Neuronal stem cell (in vitro differentiated cells): ENCODE measurements at regions not wholly inside any gene's neighbourhood (a gene's known extent, or its start where the extent isn't known, plus 50 kb on each side); places are given as distances from the start of the nearest gene placed in this dataset.

Experiments
- DNase-seq: peaks from one replicate; pipeline ENCODE4 v3.0.0-alpha.2; 2013; ENCODE audit warnings: low spot score
- H2AFZ ChIP-seq: one replicate; pipeline ENCODE4 v1.6.1; 2013; ENCODE audit warnings: mild to moderate bottlenecking, low read length, inconsistent platforms
- H2AK5ac ChIP-seq: 2 replicates; pipeline ENCODE4 v1.6.1; 2013; ENCODE audit warnings: low read depth, mild to moderate bottlenecking, inconsistent platforms, low read length, moderate library complexity, mixed read lengths
- H2BK120ac ChIP-seq: 2 replicates; pipeline ENCODE4 v1.6.1; 2013; ENCODE audit warnings: low read depth, mild to moderate bottlenecking, inconsistent platforms, low read length, moderate library complexity, mixed read lengths
- H2BK12ac ChIP-seq: one replicate; pipeline ENCODE4 v1.6.1; 2013; ENCODE audit warnings: low read length, inconsistent platforms
- H2BK15ac ChIP-seq: 2 replicates; pipeline ENCODE4 v1.6.1; 2013; ENCODE audit warnings: mild to moderate bottlenecking, low read length, inconsistent platforms, mixed read lengths
- H2BK5ac ChIP-seq: one replicate; pipeline ENCODE4 v1.6.1; 2013; ENCODE audit warnings: inconsistent platforms, mild to moderate bottlenecking, low read length, moderate library complexity
- H3K14ac ChIP-seq: one replicate; pipeline ENCODE4 v1.6.1; 2013; ENCODE audit warnings: low read length, inconsistent platforms
- H3K18ac ChIP-seq: 2 replicates; pipeline ENCODE4 v1.6.1; 2013; ENCODE audit warnings: low read length, inconsistent platforms
- H3K23ac ChIP-seq: 2 replicates; pipeline ENCODE4 v1.6.1; 2013; ENCODE audit warnings: low read depth, mild to moderate bottlenecking, mixed read lengths, low read length, inconsistent platforms; ENCODE audit not compliant: poor library complexity
- H3K27ac ChIP-seq: replicated peaks from 3 replicates; pipeline ENCODE4 v1.5.1; 2013; ENCODE audit warnings: low read length, inconsistent platforms
- H3K27me3 ChIP-seq, 3 experiments: 2 replicates each; pipeline ENCODE4 v1.6.1; 2013; ENCODE audit warnings: low read length in 3 of 3, mild to moderate bottlenecking in 2 of 3, inconsistent platforms in 1 of 3, low read depth in 1 of 3, mixed read lengths in 1 of 3, moderate library complexity in 1 of 3; ENCODE audit not compliant: control insufficient read depth in 3 of 3, insufficient read depth in 3 of 3
- H3K36me3 ChIP-seq, 2 donors: replicated peaks in 1 of 2; 2 replicates each; pipeline ENCODE4 v1.6.1; 2013; ENCODE audit warnings: low read length in 2 of 2; ENCODE audit not compliant: control insufficient read depth in 2 of 2, insufficient read depth in 2 of 2
- H3K4ac ChIP-seq: 2 replicates; pipeline ENCODE4 v1.6.1; 2013; ENCODE audit warnings: inconsistent platforms, mild to moderate bottlenecking, low read length, moderate library complexity
- H3K4me1 ChIP-seq, 2 donors: 1 replicate in 1 of 2; 2 replicates in 1 of 2; pipeline ENCODE4 v1.6.1; 2013; ENCODE audit warnings: low read length in 2 of 2, low read depth in 1 of 2; ENCODE audit not compliant: control insufficient read depth in 2 of 2, insufficient read depth in 1 of 2
- H3K4me2 ChIP-seq: one replicate; pipeline ENCODE4 v1.6.1; 2013; ENCODE audit warnings: mild to moderate bottlenecking, low read length, inconsistent platforms; ENCODE audit not compliant: insufficient read depth, poor library complexity, severe bottlenecking
- H3K4me3 ChIP-seq, 2 donors: 2 replicates each; pipeline ENCODE4 v1.5.1; 2013; ENCODE audit warnings: low read length in 2 of 2, mild to moderate bottlenecking in 2 of 2, inconsistent platforms in 1 of 2, moderate library complexity in 1 of 2
- H3K79me1 ChIP-seq: one replicate; pipeline ENCODE4 v1.6.1; 2013; ENCODE audit warnings: low read depth, mild to moderate bottlenecking, inconsistent platforms, low read length, moderate library complexity
- H3K9ac ChIP-seq: one replicate; pipeline ENCODE4 v1.6.1; 2013; ENCODE audit warnings: mild to moderate bottlenecking, low read depth, low read length, inconsistent platforms; ENCODE audit not compliant: poor library complexity
- H3K9me3 ChIP-seq, 2 donors: replicated peaks in 1 of 2; 2 replicates each; pipeline versions ENCODE3 to v1.6.1; 2013; ENCODE audit warnings: low read length in 2 of 2, mild to moderate bottlenecking in 2 of 2, inconsistent platforms in 1 of 2, low read depth in 1 of 2, mixed read lengths in 1 of 2, moderate library complexity in 1 of 2; ENCODE audit not compliant: control insufficient read depth in 2 of 2, insufficient read depth in 1 of 2
- H4K8ac ChIP-seq: one replicate; pipeline ENCODE4 v1.6.1; 2013; ENCODE audit warnings: low read depth, mild to moderate bottlenecking, inconsistent platforms, low read length, moderate library complexity
- H4K91ac ChIP-seq: one replicate; pipeline ENCODE4 v1.6.1; 2013; ENCODE audit warnings: low read length, low read depth, mild to moderate bottlenecking, inconsistent platforms; ENCODE audit not compliant: poor library complexity
- WGBS, 2 donors: extraction: QIAGEN DNeasy Blood & Tissue Kit; methylation state at CpG; one replicate each; pipeline ENCODE4 v1.1.7; 2013; ENCODE audit warnings: missing lambda C conversion rate in 2 of 2, mixed read lengths in 1 of 2; ENCODE audit not compliant: insufficient read length in 2 of 2, insufficient replicate concordance in 1 of 2; ENCODE audit errors: extremely low coverage in 2 of 2; 5-methylcytosine and 5-hydroxymethylcytosine counted together

DNA sequence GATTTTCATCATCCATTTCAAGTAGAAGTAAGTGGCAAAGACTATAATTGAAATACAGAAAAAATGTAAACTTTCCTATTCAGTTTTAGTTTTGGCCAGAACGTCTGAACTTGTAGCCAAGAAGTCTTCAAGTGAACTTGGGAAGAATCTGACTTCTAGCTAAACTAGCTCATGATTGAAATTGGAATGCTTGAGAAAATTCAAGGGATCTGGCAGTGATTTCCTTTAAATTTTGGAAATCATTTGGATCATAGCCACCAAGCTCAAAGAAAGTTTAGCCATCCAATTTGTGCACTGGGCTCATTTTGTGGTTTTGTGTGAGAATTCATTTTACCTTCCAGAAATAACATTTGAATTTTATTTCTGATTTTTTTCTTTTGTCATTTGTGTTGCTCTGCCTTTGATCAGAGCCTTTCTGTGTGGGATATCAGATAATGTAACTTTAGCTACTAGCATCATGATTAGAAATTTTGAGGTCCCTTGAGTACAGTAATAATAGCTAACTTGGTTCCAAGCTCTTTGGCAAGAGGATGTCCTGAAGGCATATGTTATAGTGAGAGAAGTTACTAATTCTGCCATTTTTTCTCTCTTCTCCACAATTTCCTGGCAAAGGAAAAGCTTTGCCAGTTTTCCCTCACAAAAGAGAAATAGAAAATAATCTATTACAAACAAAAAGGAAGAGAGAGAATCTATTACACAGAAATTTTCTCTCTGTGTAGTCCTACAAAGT is 2123.7 kb upstream of the RAG2 start:
- Histone ChIP-seq H3K4me2 (no peak overlapping the region), H2BK15ac (no peak overlapping the region), H3K9me3 (peaks cover 0 to 2% of the 10 kb centered on the region in 2 donors), H3K27ac (no peak overlapping the region), H2AFZ (no peak overlapping the region), H3K9ac (no peak overlapping the region), H3K23ac (no peak overlapping the region), H3K36me3 (no peaks in the 10 kb centered on the region), H2BK120ac (no peak overlapping the region), H3K27me3 (no peaks in the 10 kb centered on the region), H3K14ac (no peak overlapping the region), H3K18ac (no peak overlapping the region), H4K91ac (no peak overlapping the region), H2BK5ac (no peak overlapping the region), H2AK5ac (no peak overlapping the region), H3K4ac (no peak overlapping the region), H3K4me3 (no peak overlapping the region), H2BK12ac (no peak overlapping the region), H4K8ac (no peak overlapping the region), H3K4me1 (no peaks in the 10 kb centered on the region), H3K79me1 (no peaks in the 10 kb centered on the region)
- WGBS, 2 donors: no CpG with 5 or more reads among the region's 1 CpG
- no peak for DNase-seq

GRCh38 chr11:38718659-38719058 is 2120.6 kb upstream of the RAG2 start:
- H4K91ac ChIP-seq: no peak overlapping the region
- no peak overlapping the region for H3K14ac ChIP-seq
- no peak overlapping the region for H2BK15ac ChIP-seq
- H2AK5ac ChIP-seq: no peak overlapping the region
- H3K27ac ChIP-seq: no peak overlapping the region
- H4K8ac ChIP-seq: no peak overlapping the region
- H3K4ac ChIP-seq: no peak overlapping the region
- no peak for DNase-seq
- no peaks in the 10 kb centered on the region for H3K36me3 ChIP-seq
- H2BK12ac ChIP-seq: no peak overlapping the region
- no peak overlapping the region for H3K18ac ChIP-seq
- no CpG with 5 or more reads among the region's 1 CpG for WGBS, 2 donors
- no peak overlapping the region for H2BK120ac ChIP-seq
- no peak overlapping the region for H3K9ac ChIP-seq
- no peak overlapping the region for H2BK5ac ChIP-seq
- no peak overlapping the region for H3K4me2 ChIP-seq
- H2AFZ ChIP-seq: peak overlapping the region; percentile 37
- H3K27me3 ChIP-seq: no peaks in the 10 kb centered on the region
- H3K4me1 ChIP-seq: no peaks in the 10 kb centered on the region
- H3K9me3 ChIP-seq: peaks cover 0 to 2% of the 10 kb centered on the region in 2 donors
- no peak overlapping the region for H3K23ac ChIP-seq
- no peaks in the 10 kb centered on the region for H3K79me1 ChIP-seq
- H3K4me3 ChIP-seq: no peak overlapping the region

GRCh38 chr11:38718049-38718448 is 2120.0 kb upstream of the RAG2 start:
- no peak overlapping the region for H3K23ac ChIP-seq
- peaks cover 0 to 2% of the 10 kb centered on the region in 2 donors for H3K9me3 ChIP-seq
- DNase-seq: no peak
- no peaks in the 10 kb centered on the region for H3K36me3 ChIP-seq
- H2BK15ac ChIP-seq: no peak overlapping the region
- WGBS, 2 donors: no CpG with 5 or more reads among the region's 2 CpGs
- H2BK12ac ChIP-seq: no peak overlapping the region
- no peak overlapping the region for H3K9ac ChIP-seq
- no peak overlapping the region for H3K14ac ChIP-seq
- no peak overlapping the region for H3K27ac ChIP-seq
- H3K4me1 ChIP-seq: no peaks in the 10 kb centered on the region
- no peak overlapping the region for H2BK120ac ChIP-seq
- H3K79me1 ChIP-seq: no peaks in the 10 kb centered on the region
- no peak overlapping the region for H2AK5ac ChIP-seq
- H3K18ac ChIP-seq: no peak overlapping the region
- H3K4me3 ChIP-seq: no peak overlapping the region
- H2AFZ ChIP-seq: peak overlapping the region; percentile 37
- H4K91ac ChIP-seq: no peak overlapping the region
- no peaks in the 10 kb centered on the region for H3K27me3 ChIP-seq
- no peak overlapping the region for H3K4ac ChIP-seq
- no peak overlapping the region for H3K4me2 ChIP-seq
- no peak overlapping the region for H2BK5ac ChIP-seq
- no peak overlapping the region for H4K8ac ChIP-seq

DNA sequence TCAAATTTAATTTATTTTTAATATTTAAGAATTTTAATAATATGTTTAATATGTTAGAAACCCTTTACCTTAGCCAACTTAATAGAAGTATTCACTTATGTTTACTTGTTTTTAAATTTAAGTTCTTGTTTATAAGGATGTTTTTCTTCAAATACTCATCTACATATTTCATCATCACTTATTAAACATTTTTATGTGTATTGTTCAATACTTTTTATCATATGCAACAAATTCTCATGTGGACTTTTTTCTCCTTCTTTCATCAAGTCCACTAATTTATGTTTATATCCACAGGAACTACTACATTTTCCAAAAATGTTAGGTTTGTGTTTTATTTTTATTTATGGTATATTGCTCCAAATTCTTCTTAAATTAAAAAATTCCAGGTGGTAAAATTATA is 2113.1 kb upstream of the RAG2 start:
- no peak overlapping the region for H3K4ac ChIP-seq
- no peak overlapping the region for H2BK15ac ChIP-seq
- H2AFZ ChIP-seq: no peak overlapping the region
- no peak overlapping the region for H3K4me2 ChIP-seq
- no peak overlapping the region for H3K9ac ChIP-seq
- no peaks in the 10 kb centered on the region for H3K9me3 ChIP-seq
- H4K8ac ChIP-seq: no peak overlapping the region
- no peaks in the 10 kb centered on the region for H3K36me3 ChIP-seq
- H2BK12ac ChIP-seq: no peak overlapping the region
- H3K14ac ChIP-seq: no peak overlapping the region
- H3K4me1 ChIP-seq: no peaks in the 10 kb centered on the region
- no peak overlapping the region for H2AK5ac ChIP-seq
- no peak overlapping the region for H2BK5ac ChIP-seq
- H3K18ac ChIP-seq: no peak overlapping the region
- H2BK120ac ChIP-seq: no peak overlapping the region
- no peak overlapping the region for H3K27ac ChIP-seq
- H3K79me1 ChIP-seq: no peaks in the 10 kb centered on the region
- H3K4me3 ChIP-seq: no peak overlapping the region
- H3K23ac ChIP-seq: no peak overlapping the region
- no peak overlapping the region for H4K91ac ChIP-seq
- DNase-seq: no peak
- no peaks in the 10 kb centered on the region for H3K27me3 ChIP-seq
